ENCODE measurements at regions not wholly inside any gene's neighbourhood (a gene's known extent, or its start where the extent isn't known, plus 50 kb on each side); places are given as distances from the start of the nearest gene placed in this dataset.

DNA sequence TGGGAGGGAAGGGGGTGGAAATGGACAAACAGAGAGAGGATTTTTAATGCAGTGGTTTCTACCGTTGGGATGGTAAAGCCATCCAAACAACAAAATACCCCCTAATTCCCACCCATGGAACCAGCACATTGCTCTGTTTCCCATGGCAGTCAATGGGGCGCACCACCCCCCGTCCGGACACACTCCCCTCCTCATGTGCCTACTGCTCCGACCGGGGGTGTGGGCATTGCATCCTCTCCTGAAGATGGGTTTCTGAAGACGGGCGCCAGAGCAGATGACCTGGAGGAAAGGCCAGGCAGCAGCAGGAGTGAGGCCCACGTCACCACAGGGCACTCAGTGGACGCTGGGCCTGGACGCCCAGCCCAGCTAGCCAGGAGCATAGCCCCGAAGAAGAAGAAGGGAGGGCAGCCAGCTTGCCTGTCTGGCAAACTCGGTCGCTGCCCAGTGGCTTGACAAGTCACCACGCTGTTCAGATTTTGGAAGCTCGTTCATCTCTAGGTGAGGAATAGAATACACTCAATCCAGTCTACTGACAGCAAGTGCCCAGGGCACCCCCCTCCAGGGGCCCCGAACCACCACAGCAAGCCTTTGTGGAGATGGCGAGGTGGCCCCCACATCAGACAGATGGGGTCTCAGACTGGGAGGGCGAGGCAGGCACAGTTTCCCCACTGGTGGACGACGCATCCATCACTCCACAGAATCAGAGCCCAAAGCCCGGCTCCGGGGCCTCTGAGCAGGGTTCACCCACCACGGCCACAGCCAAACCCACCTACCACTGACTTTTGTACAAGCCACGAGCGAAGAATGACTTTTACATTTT lies 296.2 kb upstream of the SALL3 start:
- peak in 1 of 2 donors; percentile 84 for DNase-seq (ENCODE audit: low spot score in 2 of 2)
- no peak overlapping the region for H3K4me3 ChIP-seq (ENCODE audit: low read depth, poor library complexity, severe bottlenecking)
- 84 to 87% methylated on average over 26 of the region's 26 CpGs for WGBS, 2 donors
- intact Hi-C loops (cut with DNase I; ENCODE audit: low total_unique reads) = no loop called here
- TF ChIP-seq, protein P1, sequence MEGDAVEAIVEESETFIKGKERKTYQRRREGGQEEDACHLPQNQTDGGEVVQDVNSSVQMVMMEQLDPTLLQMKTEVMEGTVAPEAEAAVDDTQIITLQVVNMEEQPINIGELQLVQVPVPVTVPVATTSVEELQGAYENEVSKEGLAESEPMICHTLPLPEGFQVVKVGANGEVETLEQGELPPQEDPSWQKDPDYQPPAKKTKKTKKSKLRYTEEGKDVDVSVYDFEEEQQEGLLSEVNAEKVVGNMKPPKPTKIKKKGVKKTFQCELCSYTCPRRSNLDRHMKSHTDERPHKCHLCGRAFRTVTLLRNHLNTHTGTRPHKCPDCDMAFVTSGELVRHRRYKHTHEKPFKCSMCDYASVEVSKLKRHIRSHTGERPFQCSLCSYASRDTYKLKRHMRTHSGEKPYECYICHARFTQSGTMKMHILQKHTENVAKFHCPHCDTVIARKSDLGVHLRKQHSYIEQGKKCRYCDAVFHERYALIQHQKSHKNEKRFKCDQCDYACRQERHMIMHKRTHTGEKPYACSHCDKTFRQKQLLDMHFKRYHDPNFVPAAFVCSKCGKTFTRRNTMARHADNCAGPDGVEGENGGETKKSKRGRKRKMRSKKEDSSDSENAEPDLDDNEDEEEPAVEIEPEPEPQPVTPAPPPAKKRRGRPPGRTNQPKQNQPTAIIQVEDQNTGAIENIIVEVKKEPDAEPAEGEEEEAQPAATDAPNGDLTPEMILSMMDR (IDR thresholded peaks at IDR 0.05) = no peak
- no peak for TF ChIP-seq POLR2A (IDR thresholded peaks at IDR 0.05)

DNA sequence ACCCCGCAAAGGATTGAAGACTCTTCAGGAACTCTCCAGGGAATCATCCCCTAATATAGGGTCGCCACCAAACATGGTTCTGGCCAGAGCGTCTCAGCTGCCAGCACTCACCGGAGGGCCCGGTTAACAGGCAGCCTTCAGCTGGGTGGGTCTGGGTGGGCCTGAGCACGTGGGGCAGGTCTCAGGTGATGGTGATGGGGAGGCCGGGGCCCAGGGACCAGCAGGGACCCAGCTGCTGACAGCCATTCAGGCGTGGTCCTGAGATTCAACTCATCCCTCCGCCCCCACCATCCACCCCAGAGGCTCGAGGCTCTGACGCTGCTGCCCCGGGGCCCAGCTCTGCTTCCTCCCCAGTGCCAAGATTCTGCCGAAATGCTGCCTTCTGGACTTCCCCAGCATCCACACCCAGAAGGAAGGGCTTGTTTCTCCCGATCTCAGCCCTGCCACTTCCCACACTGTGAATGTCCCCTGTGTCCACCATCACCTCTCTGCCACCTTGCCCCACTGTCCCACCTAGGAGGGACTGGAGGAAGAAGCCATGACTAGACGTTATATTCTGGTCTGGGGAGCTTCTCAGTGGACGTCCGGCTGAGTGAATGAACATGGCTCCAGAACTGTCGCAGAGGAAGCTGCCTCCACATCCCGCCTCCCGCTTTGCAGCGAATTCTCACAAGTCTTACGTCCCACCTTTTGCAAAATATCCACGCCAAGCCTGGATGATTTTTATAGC lies 294.2 kb upstream of the SALL3 start:
- WGBS, 2 donors = 69% methylated on average over 21 to 23 of the region's 23 CpGs
- TF ChIP-seq POLR2A (IDR thresholded peaks at IDR 0.05) = no peak
- TF ChIP-seq, protein P1 (IDR thresholded peaks at IDR 0.05) = no peak
- H3K4me3 ChIP-seq (ENCODE audit: low read depth, poor library complexity, severe bottlenecking) = no peak overlapping the region
- peak in 1 of 2 donors; percentile 71 for DNase-seq (ENCODE audit: low spot score in 2 of 2)
- intact Hi-C loops (cut with DNase I; ENCODE audit: low total_unique reads) = no loop called here

DNA sequence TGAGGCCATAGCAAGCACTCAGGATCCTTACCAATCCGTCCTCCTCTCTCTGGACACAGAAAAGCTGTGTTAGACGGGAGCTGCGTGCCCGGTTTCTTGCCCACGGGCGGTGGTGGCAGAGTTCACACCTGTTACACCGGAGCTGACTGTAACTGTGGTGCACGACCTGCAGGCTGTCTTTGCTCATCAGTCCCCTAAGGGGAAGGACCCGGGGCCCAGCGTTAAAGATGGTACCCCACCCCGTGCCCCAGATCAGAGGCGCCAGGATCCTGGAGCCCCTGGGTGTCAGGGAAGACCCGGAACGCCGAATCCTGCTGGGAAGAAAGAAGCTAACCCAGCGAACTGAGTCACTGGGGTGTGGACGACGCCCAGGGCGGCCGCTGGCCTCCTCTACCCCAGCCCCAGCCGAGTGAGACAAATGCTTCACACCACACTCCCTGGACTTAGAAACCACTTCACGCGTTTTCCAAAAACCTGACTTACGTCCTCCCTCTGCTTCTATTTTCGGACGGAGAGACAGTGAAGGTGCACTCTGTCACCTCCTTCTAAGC lies 293.6 kb upstream of the SALL3 start:
- WGBS, 2 donors = 61 to 62% methylated on average over 26 of the region's 26 CpGs
- intact Hi-C loops (cut with DNase I; ENCODE audit: low total_unique reads) = no loop called here
- H3K4me3 ChIP-seq (ENCODE audit: low read depth, poor library complexity, severe bottlenecking) = no peak overlapping the region
- peak in 1 of 2 donors; percentile 83 for DNase-seq (ENCODE audit: low spot score in 2 of 2)
- TF ChIP-seq, protein P1 (IDR thresholded peaks at IDR 0.05) = no peak
- no peak for TF ChIP-seq POLR2A (IDR thresholded peaks at IDR 0.05)

DNA sequence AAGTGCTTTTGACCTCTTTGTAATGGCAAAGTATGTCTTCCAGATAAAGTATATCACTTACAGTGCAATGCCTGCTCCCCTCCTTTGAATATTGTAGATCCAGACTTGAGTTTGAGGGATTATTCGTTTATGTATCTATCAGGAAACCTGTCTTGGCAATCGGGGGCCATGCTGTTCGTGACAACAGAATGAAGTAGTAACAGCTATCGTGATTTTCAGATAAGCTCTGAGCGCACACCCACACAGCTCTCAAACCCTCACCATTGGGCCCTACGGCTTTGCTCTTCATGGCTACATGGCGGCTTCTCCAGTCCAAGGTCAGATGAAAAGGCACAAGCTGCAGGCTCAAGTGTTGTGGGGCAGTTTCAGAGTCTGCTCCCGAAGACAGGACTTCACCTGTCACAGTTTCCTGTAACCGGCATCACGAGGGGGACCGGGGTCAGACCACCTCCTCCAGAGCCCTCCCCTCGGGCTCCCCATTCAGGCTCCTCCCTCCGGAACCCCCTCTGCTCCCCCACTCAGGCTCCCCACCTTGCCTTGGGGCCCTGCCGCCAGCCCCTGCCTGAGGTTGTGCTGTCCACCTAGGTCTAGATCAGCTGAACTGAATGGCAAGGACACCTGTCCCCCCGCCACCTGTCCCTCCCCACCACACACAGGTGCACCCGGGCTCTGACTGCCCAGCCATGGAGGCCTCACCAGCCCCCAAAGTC lies 292.5 kb upstream of the SALL3 start:
- intact Hi-C loops (cut with DNase I; ENCODE audit: low total_unique reads) = no loop called here
- DNase-seq (ENCODE audit: low spot score in 2 of 2) = peak in 1 of 2 donors; percentile 73
- H3K4me3 ChIP-seq (ENCODE audit: low read depth, poor library complexity, severe bottlenecking) = no peak overlapping the region
- TF ChIP-seq, protein P1 (IDR thresholded peaks at IDR 0.05) = no peak
- no peak for TF ChIP-seq POLR2A (IDR thresholded peaks at IDR 0.05)
- WGBS, 2 donors = 84 to 92% methylated on average over 16 of the region's 16 CpGs

DNA sequence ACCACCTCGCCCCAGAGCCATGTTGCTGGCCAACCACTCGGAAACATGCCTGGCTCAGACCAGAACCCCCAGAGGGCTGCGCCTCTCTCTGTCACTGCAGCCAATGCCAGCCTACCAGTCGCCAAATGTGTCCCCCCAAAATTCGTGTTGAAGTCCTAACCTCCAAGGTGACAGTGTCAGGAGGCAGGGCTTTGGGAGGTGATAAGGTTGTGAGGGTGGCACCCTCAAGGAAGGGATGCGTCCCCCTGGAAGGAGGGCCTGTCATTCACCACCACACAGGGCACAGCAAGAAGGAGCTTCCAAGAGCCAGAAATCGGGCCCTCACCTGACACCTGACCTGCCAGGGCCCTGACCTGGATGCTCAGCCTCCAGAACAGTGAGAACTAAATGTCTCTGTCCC lies 291.9 kb upstream of the SALL3 start:
- no peak overlapping the region for H3K4me3 ChIP-seq (ENCODE audit: low read depth, poor library complexity, severe bottlenecking)
- 69 to 79% methylated on average over 7 of the region's 7 CpGs for WGBS, 2 donors
- DNase-seq (ENCODE audit: low spot score in 2 of 2) = no peak
- TF ChIP-seq, protein P1 (IDR thresholded peaks at IDR 0.05) = no peak
- intact Hi-C loops (cut with DNase I; ENCODE audit: low total_unique reads) = no loop called here
